Colonic mucosa (tissue), 4 donors: ENCODE measurements at regions not wholly inside any gene's neighbourhood (a gene's known extent, or its start where the extent isn't known, plus 50 kb on each side); places are given as distances from the start of the nearest gene placed in this dataset.

ENCODE experiments used
- DNase-seq: peaks from one replicate; pipeline ENCODE4 v3.0.0-alpha.2; 2020
- H3K27ac ChIP-seq: fragments of 200-600 bp; one replicate; pipeline ENCODE4 v1.8.0; 2021
- H3K27me3 ChIP-seq: fragments of 200-600 bp; one replicate; pipeline ENCODE4 v1.8.0; 2021
- H3K36me3 ChIP-seq: fragments of 200-600 bp; one replicate; pipeline ENCODE4 v1.8.0; 2021
- H3K4me1 ChIP-seq: fragments of 200-600 bp; one replicate; pipeline ENCODE4 v1.8.0; 2021; ENCODE audit warnings: mild to moderate bottlenecking
- H3K4me3 ChIP-seq: fragments of 200-600 bp; one replicate; pipeline ENCODE4 v1.8.0; 2021
- H3K9ac ChIP-seq, 2 donors: one replicate each; pipeline ENCODE4 v1.7.0; 2013; ENCODE audit warnings: control low read depth in 2 of 2, low read depth in 2 of 2, low read length in 2 of 2
- H3K9me3 ChIP-seq: fragments of 200-600 bp; one replicate; pipeline ENCODE4 v1.8.0; 2021
- CTCF ChIP-seq: fragments of 200-600 bp; IDR thresholded peaks from one replicate; pipeline ENCODE4 v1.8.0; 2022; ENCODE audit warnings: antibody characterized with exemption, mild to moderate bottlenecking
- intact Hi-C: fragments of 100-400 bp; cut with DNase I; formaldehyde crosslinking; loops from one replicate; pipeline ENCODE4 v1.14.1; 2022
- donor health status: healthy.
- donor health status: DM: no; HTN: no; CAD: no.
- donor health status: DM: no; HTN: no; CAD: no.

GRCh38 chr1:108047085-108047484 lies 82.1 kb upstream of the VAV3 start:
- H3K27ac ChIP-seq: no peak overlapping the region
- DNase-seq: no peak
- TF ChIP-seq CTCF: no peak
- no peaks in the 10 kb centered on the region for H3K9me3 ChIP-seq
- no peak overlapping the region for H3K9ac ChIP-seq
- no peaks in the 10 kb centered on the region for H3K4me1 ChIP-seq
- H3K27me3 ChIP-seq: no peaks in the 10 kb centered on the region
- intact Hi-C loops: no loop called here
- no peak overlapping the region for H3K4me3 ChIP-seq
- no peaks in the 10 kb centered on the region for H3K36me3 ChIP-seq

- H3K9ac ChIP-seq: no peak overlapping the region
- no peak for DNase-seq
- H3K27ac ChIP-seq: no peak overlapping the region
- intact Hi-C loops: no loop called here
- no peaks in the 10 kb centered on the region for H3K27me3 ChIP-seq
- no peaks in the 10 kb centered on the region for H3K4me1 ChIP-seq
- no peaks in the 10 kb centered on the region for H3K36me3 ChIP-seq
- no peaks in the 10 kb centered on the region for H3K9me3 ChIP-seq
- H3K4me3 ChIP-seq: no peak overlapping the region
- TF ChIP-seq CTCF: no peak
These were observed 81.0 kb upstream of the VAV3 start for GRCh38 chr1:108046026-108046425.

- DNase-seq: no peak
- TF ChIP-seq CTCF: no peak
- intact Hi-C loops: no loop called here
These were observed 80.5 kb upstream of the VAV3 start for GRCh38 chr1:108045460-108045859.

GRCh38 chr1:108044318-108044717 lies 79.3 kb upstream of the VAV3 start:
- TF ChIP-seq CTCF: no peak

More at GRCh38 chr1:108045460-108045859, 80.5 kb upstream of the VAV3 start:
- H3K4me3 ChIP-seq: no peak overlapping the region
- no peak overlapping the region for H3K27ac ChIP-seq
- H3K9me3 ChIP-seq: no peaks in the 10 kb centered on the region
- no peaks in the 10 kb centered on the region for H3K27me3 ChIP-seq
- H3K36me3 ChIP-seq: no peaks in the 10 kb centered on the region
- H3K4me1 ChIP-seq: no peaks in the 10 kb centered on the region
- H3K9ac ChIP-seq: no peak overlapping the region

GRCh38 chr1:108043707-108044106 lies 78.7 kb upstream of the VAV3 start:
- TF ChIP-seq CTCF: no peak
- intact Hi-C loops: no loop called here
- Histone ChIP-seq H3K4me3 (no peak overlapping the region), H3K4me1 (no peaks in the 10 kb centered on the region), H3K27ac (no peak overlapping the region), H3K9me3 (no peaks in the 10 kb centered on the region), H3K36me3 (no peaks in the 10 kb centered on the region), H3K9ac (no peak overlapping the region), H3K27me3 (no peaks in the 10 kb centered on the region)
- DNase-seq: no peak

More at GRCh38 chr1:108044318-108044717, 79.3 kb upstream of the VAV3 start:
- DNase-seq: no peak
- intact Hi-C loops: no loop called here
- no peaks in the 10 kb centered on the region for H3K27me3 ChIP-seq
- H3K36me3 ChIP-seq: no peaks in the 10 kb centered on the region
- H3K4me1 ChIP-seq: no peaks in the 10 kb centered on the region
- no peak overlapping the region for H3K4me3 ChIP-seq
- no peak overlapping the region for H3K27ac ChIP-seq
- H3K9me3 ChIP-seq: no peaks in the 10 kb centered on the region
- no peak overlapping the region for H3K9ac ChIP-seq

GRCh38 chr1:108042610-108043009 lies 77.6 kb upstream of the VAV3 start:
- Histone ChIP-seq H3K36me3 (no peaks in the 10 kb centered on the region), H3K4me1 (no peaks in the 10 kb centered on the region), H3K27ac (no peak overlapping the region), H3K27me3 (no peaks in the 10 kb centered on the region), H3K9ac (no peak overlapping the region), H3K4me3 (no peak overlapping the region), H3K9me3 (no peaks in the 10 kb centered on the region)
- intact Hi-C loops: no loop called here
- TF ChIP-seq CTCF: no peak
- no peak for DNase-seq
